ENCODE measurements at regions not wholly inside any gene's neighbourhood (a gene's known extent, or its start where the extent isn't known, plus 50 kb on each side); places are given as distances from the start of the nearest gene placed in this dataset.

- TF ChIP-seq POLR2AphosphoS5 (IDR thresholded peaks at IDR 0.05; ENCODE audit: insufficient read depth in 1 of 2, low read depth in 1 of 2) (no peak), POLR2A (IDR thresholded peaks at IDR 0.05) (no peak)
- TF ChIP-seq, protein P1, sequence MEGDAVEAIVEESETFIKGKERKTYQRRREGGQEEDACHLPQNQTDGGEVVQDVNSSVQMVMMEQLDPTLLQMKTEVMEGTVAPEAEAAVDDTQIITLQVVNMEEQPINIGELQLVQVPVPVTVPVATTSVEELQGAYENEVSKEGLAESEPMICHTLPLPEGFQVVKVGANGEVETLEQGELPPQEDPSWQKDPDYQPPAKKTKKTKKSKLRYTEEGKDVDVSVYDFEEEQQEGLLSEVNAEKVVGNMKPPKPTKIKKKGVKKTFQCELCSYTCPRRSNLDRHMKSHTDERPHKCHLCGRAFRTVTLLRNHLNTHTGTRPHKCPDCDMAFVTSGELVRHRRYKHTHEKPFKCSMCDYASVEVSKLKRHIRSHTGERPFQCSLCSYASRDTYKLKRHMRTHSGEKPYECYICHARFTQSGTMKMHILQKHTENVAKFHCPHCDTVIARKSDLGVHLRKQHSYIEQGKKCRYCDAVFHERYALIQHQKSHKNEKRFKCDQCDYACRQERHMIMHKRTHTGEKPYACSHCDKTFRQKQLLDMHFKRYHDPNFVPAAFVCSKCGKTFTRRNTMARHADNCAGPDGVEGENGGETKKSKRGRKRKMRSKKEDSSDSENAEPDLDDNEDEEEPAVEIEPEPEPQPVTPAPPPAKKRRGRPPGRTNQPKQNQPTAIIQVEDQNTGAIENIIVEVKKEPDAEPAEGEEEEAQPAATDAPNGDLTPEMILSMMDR (IDR thresholded peaks at IDR 0.05): no peak
These were observed 356.7 kb downstream of the QKI start for GRCh38 chr6:163771180-163771579.
